Fibroblast of lung (primary cell): ENCODE measurements at regions not wholly inside any gene's neighbourhood (a gene's known extent, or its start where the extent isn't known, plus 50 kb on each side); places are given as distances from the start of the nearest gene placed in this dataset.

Experiments used
- EZH2 ChIP-seq: IDR thresholded peaks from 2 replicates; pipeline ENCODE4 v1.5.1; 2012; ENCODE audit warnings: low read length, control low read depth, mild to moderate bottlenecking; ENCODE audit errors: missing control alignments
- TF ChIP-seq, protein P1 (sequence below), 2 donors: IDR thresholded peaks in 1 of 2; conservative IDR thresholded peaks in 1 of 2; 1 replicate in 1 of 2; 2 replicates in 1 of 2; pipeline ENCODE4 v1.5.1; 2011 to 2012; ENCODE audit warnings: low read length in 2 of 2, control low read depth in 1 of 2, inconsistent platforms in 1 of 2, low read depth in 1 of 2, mild to moderate bottlenecking in 1 of 2

DNA sequence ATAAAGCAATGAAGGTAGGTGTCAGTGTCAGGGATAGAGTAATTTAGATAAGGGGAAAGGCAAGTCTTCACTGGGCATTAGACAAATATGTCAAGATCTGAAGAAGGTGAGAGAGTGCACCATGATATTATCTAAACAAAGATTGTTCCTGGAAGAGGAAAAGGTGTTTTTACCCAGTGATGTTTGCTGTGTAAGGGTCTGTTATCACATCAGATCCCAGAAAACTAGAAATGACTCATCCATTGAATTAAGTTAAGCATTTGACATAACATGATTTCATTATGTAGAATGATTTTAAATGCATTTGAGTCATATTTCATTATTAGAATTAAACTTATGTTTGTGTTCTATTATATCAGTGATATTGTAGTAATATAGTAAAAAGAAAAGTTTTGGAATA is 1279.5 kb upstream of the CITED2 start:
- no peak for TF ChIP-seq EZH2
- TF ChIP-seq, protein P1, sequence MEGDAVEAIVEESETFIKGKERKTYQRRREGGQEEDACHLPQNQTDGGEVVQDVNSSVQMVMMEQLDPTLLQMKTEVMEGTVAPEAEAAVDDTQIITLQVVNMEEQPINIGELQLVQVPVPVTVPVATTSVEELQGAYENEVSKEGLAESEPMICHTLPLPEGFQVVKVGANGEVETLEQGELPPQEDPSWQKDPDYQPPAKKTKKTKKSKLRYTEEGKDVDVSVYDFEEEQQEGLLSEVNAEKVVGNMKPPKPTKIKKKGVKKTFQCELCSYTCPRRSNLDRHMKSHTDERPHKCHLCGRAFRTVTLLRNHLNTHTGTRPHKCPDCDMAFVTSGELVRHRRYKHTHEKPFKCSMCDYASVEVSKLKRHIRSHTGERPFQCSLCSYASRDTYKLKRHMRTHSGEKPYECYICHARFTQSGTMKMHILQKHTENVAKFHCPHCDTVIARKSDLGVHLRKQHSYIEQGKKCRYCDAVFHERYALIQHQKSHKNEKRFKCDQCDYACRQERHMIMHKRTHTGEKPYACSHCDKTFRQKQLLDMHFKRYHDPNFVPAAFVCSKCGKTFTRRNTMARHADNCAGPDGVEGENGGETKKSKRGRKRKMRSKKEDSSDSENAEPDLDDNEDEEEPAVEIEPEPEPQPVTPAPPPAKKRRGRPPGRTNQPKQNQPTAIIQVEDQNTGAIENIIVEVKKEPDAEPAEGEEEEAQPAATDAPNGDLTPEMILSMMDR (conservative IDR thresholded peaks at IDR 0.05 in 1 of 2, IDR thresholded peaks at IDR 0.05 in 1 of 2; ENCODE audit: low read depth in 1 of 2, low read length in 2 of 2), result no peak
